ENCODE measurements at regions not wholly inside any gene's neighbourhood (a gene's known extent, or its start where the extent isn't known, plus 50 kb on each side); places are given as distances from the start of the nearest gene placed in this dataset.

- no peak overlapping the region for H2AFZ ChIP-seq (ENCODE audit: insufficient read depth, low read depth, low read length, poor library complexity, severe bottlenecking)
- DNase-seq (no peak), ATAC-seq (ENCODE audit: low read depth) (no peak)
- Mint-ChIP-seq H3K27me3 (no peaks in the 10 kb centered on the region), H3K27ac (no peak overlapping the region), H3K9me3 (ENCODE audit: insufficient read depth) (no peaks in the 10 kb centered on the region), H3K4me3 (no peak overlapping the region), H3K4me1 (no peaks in the 10 kb centered on the region)
- intact Hi-C loops (cut with micrococcal nuclease): no loop called here
- POLR2A ChIA-PET: no interaction called here
- TF ChIP-seq CTCF (IDR thresholded peaks at IDR 0.05) (no peak), EZH2 (IDR thresholded peaks at IDR 0.05; ENCODE audit: borderline replicate concordance, insufficient read depth, low read depth, low read length, poor library complexity, severe bottlenecking) (no peak)
- no peaks in the 10 kb centered on the region for H3K27me3 ChIP-seq (replicated peaks in 1 of 4; ENCODE audit: control extremely low read depth in 1 of 4, control insufficient read depth in 3 of 4, insufficient read depth in 4 of 4, low read length in 3 of 4)
- WGBS (ENCODE audit: insufficient coverage): 33% methylated on average over 1 of the region's 3 CpGs
- no peaks in the 10 kb centered on the region for H3K4me1 ChIP-seq (ENCODE audit: control insufficient read depth in 2 of 2, insufficient read depth in 2 of 2, low read length in 2 of 2)
- no peaks in the 10 kb centered on the region for H3K36me3 ChIP-seq (replicated peaks in 1 of 2; ENCODE audit: control extremely low read depth in 1 of 2, control insufficient read depth in 1 of 2, extremely low read depth in 1 of 2, insufficient read depth in 2 of 2, low read length in 1 of 2)
- no peak overlapping the region for H3K4me3 ChIP-seq (ENCODE audit: control extremely low read depth in 1 of 5, extremely low read depth in 1 of 5, insufficient read depth in 1 of 5, low read depth in 2 of 5, low read length in 4 of 5)
- H4K20me1 ChIP-seq (ENCODE audit: control insufficient read depth, insufficient read depth, low read length, poor library complexity, severe bottlenecking): no peaks in the 10 kb centered on the region
- H3K4me2 ChIP-seq (replicated peaks; ENCODE audit: low read depth, low read length, poor library complexity, severe bottlenecking): no peak overlapping the region
- no peak overlapping the region for H3K27ac ChIP-seq (ENCODE audit: low read length in 2 of 2)
- CTCF ChIA-PET: no interaction called here
- H3K9me3 ChIP-seq (ENCODE audit: control extremely low read depth in 1 of 3, control insufficient read depth in 2 of 3, insufficient read depth in 1 of 3, low read length in 2 of 3): no peaks in the 10 kb centered on the region
- no peaks in the 10 kb centered on the region for H3K79me2 ChIP-seq (ENCODE audit: control insufficient read depth, insufficient read depth, low read length)
- H3K9ac ChIP-seq (ENCODE audit: low read length): no peak overlapping the region
Observed at GRCh38 chrX:124534536-124534935, 188.2 kb downstream of the SH2D1A start.

GRCh38 chrX:124540474-124540873 is 194.1 kb downstream of the SH2D1A start:
- WGBS (ENCODE audit: insufficient coverage): no CpG with 5 or more reads among the region's 5 CpGs

More at GRCh38 chrX:124540474-124540873, 194.1 kb downstream of the SH2D1A start:
- no peaks in the 10 kb centered on the region for H3K27me3 ChIP-seq (replicated peaks in 1 of 4; ENCODE audit: control extremely low read depth in 1 of 4, control insufficient read depth in 3 of 4, insufficient read depth in 4 of 4, low read length in 3 of 4)
- H3K27me3 Mint-ChIP-seq: no peaks in the 10 kb centered on the region
- intact Hi-C loops (cut with micrococcal nuclease): no loop called here
- ChIA-PET CTCF (no interaction called here), POLR2A (no interaction called here)
- no peak overlapping the region for H2AFZ ChIP-seq (ENCODE audit: insufficient read depth, low read depth, low read length, poor library complexity, severe bottlenecking)
- no peaks in the 10 kb centered on the region for H4K20me1 ChIP-seq (ENCODE audit: control insufficient read depth, insufficient read depth, low read length, poor library complexity, severe bottlenecking)
- no peak overlapping the region for H3K4me3 ChIP-seq (ENCODE audit: control extremely low read depth in 1 of 5, extremely low read depth in 1 of 5, insufficient read depth in 1 of 5, low read depth in 2 of 5, low read length in 4 of 5)
- H3K79me2 ChIP-seq (ENCODE audit: control insufficient read depth, insufficient read depth, low read length): no peaks in the 10 kb centered on the region
- ATAC-seq (ENCODE audit: low read depth) (no peak), DNase-seq (no peak)
- no peak overlapping the region for H3K4me3 Mint-ChIP-seq
- no peak overlapping the region for H3K4me2 ChIP-seq (replicated peaks; ENCODE audit: low read depth, low read length, poor library complexity, severe bottlenecking)
- H3K36me3 ChIP-seq (replicated peaks in 1 of 2; ENCODE audit: control extremely low read depth in 1 of 2, control insufficient read depth in 1 of 2, extremely low read depth in 1 of 2, insufficient read depth in 2 of 2, low read length in 1 of 2): no peaks in the 10 kb centered on the region
- H3K9me3 Mint-ChIP-seq (ENCODE audit: insufficient read depth): no peaks in the 10 kb centered on the region
- no peaks in the 10 kb centered on the region for H3K4me1 Mint-ChIP-seq
- TF ChIP-seq EZH2 (IDR thresholded peaks at IDR 0.05; ENCODE audit: borderline replicate concordance, insufficient read depth, low read depth, low read length, poor library complexity, severe bottlenecking) (no peak), CTCF (IDR thresholded peaks at IDR 0.05) (no peak)
- H3K4me1 ChIP-seq (ENCODE audit: control insufficient read depth in 2 of 2, insufficient read depth in 2 of 2, low read length in 2 of 2): no peaks in the 10 kb centered on the region
- H3K9me3 ChIP-seq (ENCODE audit: control extremely low read depth in 1 of 3, control insufficient read depth in 2 of 3, insufficient read depth in 1 of 3, low read length in 2 of 3): no peaks in the 10 kb centered on the region
- no peak overlapping the region for H3K9ac ChIP-seq (ENCODE audit: low read length)
- no peak overlapping the region for H3K27ac ChIP-seq (ENCODE audit: low read length in 2 of 2)
- no peak overlapping the region for H3K27ac Mint-ChIP-seq
